ENCODE measurements at regions not wholly inside any gene's neighbourhood (a gene's known extent, or its start where the extent isn't known, plus 50 kb on each side); places are given as distances from the start of the nearest gene placed in this dataset.

- TF ChIP-seq, protein P1, sequence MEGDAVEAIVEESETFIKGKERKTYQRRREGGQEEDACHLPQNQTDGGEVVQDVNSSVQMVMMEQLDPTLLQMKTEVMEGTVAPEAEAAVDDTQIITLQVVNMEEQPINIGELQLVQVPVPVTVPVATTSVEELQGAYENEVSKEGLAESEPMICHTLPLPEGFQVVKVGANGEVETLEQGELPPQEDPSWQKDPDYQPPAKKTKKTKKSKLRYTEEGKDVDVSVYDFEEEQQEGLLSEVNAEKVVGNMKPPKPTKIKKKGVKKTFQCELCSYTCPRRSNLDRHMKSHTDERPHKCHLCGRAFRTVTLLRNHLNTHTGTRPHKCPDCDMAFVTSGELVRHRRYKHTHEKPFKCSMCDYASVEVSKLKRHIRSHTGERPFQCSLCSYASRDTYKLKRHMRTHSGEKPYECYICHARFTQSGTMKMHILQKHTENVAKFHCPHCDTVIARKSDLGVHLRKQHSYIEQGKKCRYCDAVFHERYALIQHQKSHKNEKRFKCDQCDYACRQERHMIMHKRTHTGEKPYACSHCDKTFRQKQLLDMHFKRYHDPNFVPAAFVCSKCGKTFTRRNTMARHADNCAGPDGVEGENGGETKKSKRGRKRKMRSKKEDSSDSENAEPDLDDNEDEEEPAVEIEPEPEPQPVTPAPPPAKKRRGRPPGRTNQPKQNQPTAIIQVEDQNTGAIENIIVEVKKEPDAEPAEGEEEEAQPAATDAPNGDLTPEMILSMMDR (conservative IDR thresholded peaks at IDR 0.05 in 1 of 2, IDR thresholded peaks at IDR 0.05 in 1 of 2; ENCODE audit: low read depth in 1 of 2, low read length in 2 of 2): no peak
- no peak for TF ChIP-seq EZH2 (IDR thresholded peaks at IDR 0.05; ENCODE audit: low read length, missing control alignments)
Measured at GRCh38 chr16:65752522-65752844, 614.0 kb upstream of the CDH5 start.
